SU-DHL-6 (cell line): ENCODE measurements at regions not wholly inside any gene's neighbourhood (a gene's known extent, or its start where the extent isn't known, plus 50 kb on each side); places are given as distances from the start of the nearest gene placed in this dataset.

Source experiments
- EZH2phosphoT487 ChIP-seq: fragments of 200-600 bp; sonication (generic), shearing (Covaris generic); conservative IDR thresholded peaks from 2 replicates; pipeline ENCODE4 v1.6.1; 2018; ENCODE audit warnings: mild to moderate bottlenecking, antibody characterized with exemption, low read length, moderate library complexity, mixed read lengths
- TF ChIP-seq, protein P1 (sequence below): fragments of 200-600 bp; sonication (generic); IDR thresholded peaks from one replicate; pipeline ENCODE4 v1.5.1; 2017; ENCODE audit warnings: antibody characterized with exemption, mild to moderate bottlenecking, low read length, moderate library complexity; ENCODE audit not compliant: insufficient read depth, poor library complexity, severe bottlenecking

- TF ChIP-seq, protein P1, sequence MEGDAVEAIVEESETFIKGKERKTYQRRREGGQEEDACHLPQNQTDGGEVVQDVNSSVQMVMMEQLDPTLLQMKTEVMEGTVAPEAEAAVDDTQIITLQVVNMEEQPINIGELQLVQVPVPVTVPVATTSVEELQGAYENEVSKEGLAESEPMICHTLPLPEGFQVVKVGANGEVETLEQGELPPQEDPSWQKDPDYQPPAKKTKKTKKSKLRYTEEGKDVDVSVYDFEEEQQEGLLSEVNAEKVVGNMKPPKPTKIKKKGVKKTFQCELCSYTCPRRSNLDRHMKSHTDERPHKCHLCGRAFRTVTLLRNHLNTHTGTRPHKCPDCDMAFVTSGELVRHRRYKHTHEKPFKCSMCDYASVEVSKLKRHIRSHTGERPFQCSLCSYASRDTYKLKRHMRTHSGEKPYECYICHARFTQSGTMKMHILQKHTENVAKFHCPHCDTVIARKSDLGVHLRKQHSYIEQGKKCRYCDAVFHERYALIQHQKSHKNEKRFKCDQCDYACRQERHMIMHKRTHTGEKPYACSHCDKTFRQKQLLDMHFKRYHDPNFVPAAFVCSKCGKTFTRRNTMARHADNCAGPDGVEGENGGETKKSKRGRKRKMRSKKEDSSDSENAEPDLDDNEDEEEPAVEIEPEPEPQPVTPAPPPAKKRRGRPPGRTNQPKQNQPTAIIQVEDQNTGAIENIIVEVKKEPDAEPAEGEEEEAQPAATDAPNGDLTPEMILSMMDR = no peak
- no peak for TF ChIP-seq EZH2phosphoT487
Observed at GRCh38 chr7:25853314-25853713, 298.7 kb upstream of the NFE2L3 start.
